ENCODE measurements at regions not wholly inside any gene's neighbourhood (a gene's known extent, or its start where the extent isn't known, plus 50 kb on each side); places are given as distances from the start of the nearest gene placed in this dataset.

DNA sequence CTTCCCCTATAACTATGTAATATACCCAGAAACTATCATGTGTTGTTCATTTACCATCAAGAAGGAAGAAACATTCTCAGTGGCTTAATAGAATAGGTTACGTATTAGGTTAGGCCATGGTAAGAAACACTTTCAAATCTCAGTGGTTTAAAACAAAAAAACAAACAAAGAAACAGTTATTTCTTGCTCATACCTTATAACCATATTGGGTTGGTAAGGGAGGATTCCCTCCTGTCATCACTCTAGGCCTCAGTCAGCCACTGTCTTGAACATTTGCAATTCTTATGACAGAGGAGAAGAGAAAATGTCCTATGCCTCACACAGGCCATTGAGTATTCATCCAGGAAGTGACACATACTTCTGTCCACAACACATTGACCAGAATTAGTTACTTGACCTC, 727.7 kb upstream of the NECTIN3 start:
- TF ChIP-seq, protein P1, sequence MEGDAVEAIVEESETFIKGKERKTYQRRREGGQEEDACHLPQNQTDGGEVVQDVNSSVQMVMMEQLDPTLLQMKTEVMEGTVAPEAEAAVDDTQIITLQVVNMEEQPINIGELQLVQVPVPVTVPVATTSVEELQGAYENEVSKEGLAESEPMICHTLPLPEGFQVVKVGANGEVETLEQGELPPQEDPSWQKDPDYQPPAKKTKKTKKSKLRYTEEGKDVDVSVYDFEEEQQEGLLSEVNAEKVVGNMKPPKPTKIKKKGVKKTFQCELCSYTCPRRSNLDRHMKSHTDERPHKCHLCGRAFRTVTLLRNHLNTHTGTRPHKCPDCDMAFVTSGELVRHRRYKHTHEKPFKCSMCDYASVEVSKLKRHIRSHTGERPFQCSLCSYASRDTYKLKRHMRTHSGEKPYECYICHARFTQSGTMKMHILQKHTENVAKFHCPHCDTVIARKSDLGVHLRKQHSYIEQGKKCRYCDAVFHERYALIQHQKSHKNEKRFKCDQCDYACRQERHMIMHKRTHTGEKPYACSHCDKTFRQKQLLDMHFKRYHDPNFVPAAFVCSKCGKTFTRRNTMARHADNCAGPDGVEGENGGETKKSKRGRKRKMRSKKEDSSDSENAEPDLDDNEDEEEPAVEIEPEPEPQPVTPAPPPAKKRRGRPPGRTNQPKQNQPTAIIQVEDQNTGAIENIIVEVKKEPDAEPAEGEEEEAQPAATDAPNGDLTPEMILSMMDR (IDR thresholded peaks at IDR 0.05): no peak
- TF ChIP-seq, protein P2, sequence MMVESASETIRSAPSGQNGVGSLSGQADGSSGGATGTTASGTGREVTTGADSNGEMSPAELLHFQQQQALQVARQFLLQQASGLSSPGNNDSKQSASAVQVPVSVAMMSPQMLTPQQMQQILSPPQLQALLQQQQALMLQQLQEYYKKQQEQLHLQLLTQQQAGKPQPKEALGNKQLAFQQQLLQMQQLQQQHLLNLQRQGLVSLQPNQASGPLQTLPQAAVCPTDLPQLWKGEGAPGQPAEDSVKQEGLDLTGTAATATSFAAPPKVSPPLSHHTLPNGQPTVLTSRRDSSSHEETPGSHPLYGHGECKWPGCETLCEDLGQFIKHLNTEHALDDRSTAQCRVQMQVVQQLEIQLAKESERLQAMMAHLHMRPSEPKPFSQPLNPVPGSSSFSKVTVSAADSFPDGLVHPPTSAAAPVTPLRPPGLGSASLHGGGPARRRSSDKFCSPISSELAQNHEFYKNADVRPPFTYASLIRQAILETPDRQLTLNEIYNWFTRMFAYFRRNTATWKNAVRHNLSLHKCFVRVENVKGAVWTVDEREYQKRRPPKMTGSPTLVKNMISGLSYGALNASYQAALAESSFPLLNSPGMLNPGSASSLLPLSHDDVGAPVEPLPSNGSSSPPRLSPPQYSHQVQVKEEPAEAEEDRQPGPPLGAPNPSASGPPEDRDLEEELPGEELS (CRISPR knock-in tag; IDR thresholded peaks at IDR 0.05): no peak
- TF ChIP-seq SMAD3 (CRISPR knock-in tag; IDR thresholded peaks at IDR 0.05; ENCODE audit: borderline replicate concordance): no peak
- no peak for TF ChIP-seq NR3C1 (CRISPR knock-in tag; conservative IDR thresholded peaks at IDR 0.05; ENCODE audit: low read depth)
- no peak for TF ChIP-seq ATF1 (CRISPR knock-in tag; IDR thresholded peaks at IDR 0.05)
- TF ChIP-seq, protein P3, sequence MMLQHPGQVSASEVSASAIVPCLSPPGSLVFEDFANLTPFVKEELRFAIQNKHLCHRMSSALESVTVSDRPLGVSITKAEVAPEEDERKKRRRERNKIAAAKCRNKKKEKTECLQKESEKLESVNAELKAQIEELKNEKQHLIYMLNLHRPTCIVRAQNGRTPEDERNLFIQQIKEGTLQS (CRISPR knock-in tag; conservative IDR thresholded peaks at IDR 0.05): no peak
- TF ChIP-seq, protein P4, sequence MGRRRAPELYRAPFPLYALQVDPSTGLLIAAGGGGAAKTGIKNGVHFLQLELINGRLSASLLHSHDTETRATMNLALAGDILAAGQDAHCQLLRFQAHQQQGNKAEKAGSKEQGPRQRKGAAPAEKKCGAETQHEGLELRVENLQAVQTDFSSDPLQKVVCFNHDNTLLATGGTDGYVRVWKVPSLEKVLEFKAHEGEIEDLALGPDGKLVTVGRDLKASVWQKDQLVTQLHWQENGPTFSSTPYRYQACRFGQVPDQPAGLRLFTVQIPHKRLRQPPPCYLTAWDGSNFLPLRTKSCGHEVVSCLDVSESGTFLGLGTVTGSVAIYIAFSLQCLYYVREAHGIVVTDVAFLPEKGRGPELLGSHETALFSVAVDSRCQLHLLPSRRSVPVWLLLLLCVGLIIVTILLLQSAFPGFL (CRISPR knock-in tag; IDR thresholded peaks at IDR 0.05; ENCODE audit: borderline replicate concordance): no peak
- TF ChIP-seq, protein P5, sequence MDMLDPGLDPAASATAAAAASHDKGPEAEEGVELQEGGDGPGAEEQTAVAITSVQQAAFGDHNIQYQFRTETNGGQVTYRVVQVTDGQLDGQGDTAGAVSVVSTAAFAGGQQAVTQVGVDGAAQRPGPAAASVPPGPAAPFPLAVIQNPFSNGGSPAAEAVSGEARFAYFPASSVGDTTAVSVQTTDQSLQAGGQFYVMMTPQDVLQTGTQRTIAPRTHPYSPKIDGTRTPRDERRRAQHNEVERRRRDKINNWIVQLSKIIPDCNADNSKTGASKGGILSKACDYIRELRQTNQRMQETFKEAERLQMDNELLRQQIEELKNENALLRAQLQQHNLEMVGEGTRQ (CRISPR knock-in tag; IDR thresholded peaks at IDR 0.05): no peak
- TF ChIP-seq ZNF121 (CRISPR knock-in tag; IDR thresholded peaks at IDR 0.05): no peak
- TF ChIP-seq, protein P6, sequence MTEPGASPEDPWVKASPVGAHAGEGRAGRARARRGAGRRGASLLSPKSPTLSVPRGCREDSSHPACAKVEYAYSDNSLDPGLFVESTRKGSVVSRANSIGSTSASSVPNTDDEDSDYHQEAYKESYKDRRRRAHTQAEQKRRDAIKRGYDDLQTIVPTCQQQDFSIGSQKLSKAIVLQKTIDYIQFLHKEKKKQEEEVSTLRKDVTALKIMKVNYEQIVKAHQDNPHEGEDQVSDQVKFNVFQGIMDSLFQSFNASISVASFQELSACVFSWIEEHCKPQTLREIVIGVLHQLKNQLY (CRISPR knock-in tag; IDR thresholded peaks at IDR 0.05): no peak
- TF ChIP-seq ZNF423 (CRISPR knock-in tag; IDR thresholded peaks at IDR 0.05): no peak

Measured in WTC11 (cell line).